NCI-H1436 (cell line): ENCODE measurements at regions not wholly inside any gene's neighbourhood (a gene's known extent, or its start where the extent isn't known, plus 50 kb on each side); places are given as distances from the start of the nearest gene placed in this dataset.

Experiments
- DNase-seq: peaks from one replicate; lab custom pipeline; 2025; lab: John Stamatoyannopoulos, UW

DNA sequence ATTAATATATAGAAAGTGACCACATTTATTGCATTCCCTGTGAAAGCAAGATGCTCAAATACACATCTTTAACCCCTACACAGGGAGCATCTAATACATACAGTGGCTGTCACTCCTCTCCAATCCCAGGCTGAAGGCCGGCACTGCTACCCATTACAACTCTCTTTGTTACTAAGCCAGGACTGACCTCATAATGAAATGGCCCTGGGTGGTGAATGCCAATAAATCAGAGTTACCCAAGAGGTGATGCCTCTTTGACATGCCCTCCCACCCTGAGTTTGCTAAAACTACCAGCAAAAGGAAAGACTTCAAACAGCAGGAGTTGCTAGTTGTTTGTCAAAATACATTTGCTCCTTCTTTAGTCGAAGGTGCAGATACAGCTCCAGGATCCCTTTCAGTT lies 214.2 kb downstream of the FOXA2 start:
- DNase-seq = no peak

DNA sequence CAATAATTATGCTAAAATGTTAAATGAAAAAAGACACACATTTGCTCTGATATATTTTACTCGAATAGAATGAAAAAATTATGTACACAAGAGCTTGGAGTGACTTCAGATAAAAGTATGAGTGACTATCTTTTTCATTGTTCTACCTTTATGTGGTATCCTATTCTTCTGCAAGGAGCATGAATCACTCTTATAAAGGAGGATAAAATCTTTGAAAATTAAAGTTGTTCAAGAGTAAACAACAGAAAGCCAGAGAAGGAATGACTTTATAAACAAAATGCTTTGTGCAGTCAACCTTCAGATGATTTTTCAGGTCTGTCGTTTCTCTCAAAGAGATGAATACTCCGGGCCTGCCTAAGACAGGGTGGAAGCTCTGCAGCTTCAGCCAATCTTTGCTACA lies 215.3 kb downstream of the FOXA2 start:
- DNase-seq = no peak

- DNase-seq = no peak
Measured at GRCh38 chr20:22368235-22368634, 216.1 kb downstream of the FOXA2 start.

DNA sequence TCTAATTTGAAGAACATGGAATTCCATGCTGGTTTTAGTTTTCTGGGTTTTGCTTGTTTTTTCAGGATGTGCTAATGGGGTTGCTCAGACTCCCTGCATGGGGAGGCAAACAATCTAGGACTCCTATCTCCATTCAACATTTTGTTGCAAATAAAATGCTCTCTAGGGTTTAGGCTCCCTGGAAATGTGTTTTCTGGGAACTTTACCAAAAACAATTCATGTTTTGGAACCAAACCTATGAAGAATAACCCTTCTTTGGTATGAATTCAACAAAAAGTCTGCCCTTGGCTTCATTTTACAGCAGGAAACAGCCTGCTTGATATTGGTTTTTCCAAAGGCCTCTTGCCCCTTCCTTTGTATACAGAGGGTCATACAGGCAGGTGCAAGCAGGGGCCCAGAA lies 217.7 kb downstream of the FOXA2 start:
- no peak for DNase-seq

DNA sequence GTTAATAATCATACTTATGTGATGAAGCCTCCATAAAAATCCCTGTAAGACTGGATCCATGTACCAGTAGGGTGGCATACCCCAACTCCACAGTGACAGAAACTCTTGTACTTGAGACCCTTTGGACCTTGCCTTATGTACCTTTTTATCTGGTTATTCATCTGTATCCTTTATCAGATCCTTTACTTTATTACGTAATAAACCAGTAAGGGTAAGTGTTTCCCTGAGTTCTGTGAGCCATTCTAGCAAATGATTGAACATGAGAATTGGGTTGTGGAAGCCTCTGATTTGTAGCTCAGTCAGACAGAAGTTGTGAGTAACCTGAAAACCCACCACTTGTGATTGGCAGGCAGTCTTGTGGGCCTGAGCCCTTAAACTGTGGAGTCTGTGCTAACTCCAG lies 229.7 kb downstream of the FOXA2 start:
- no peak for DNase-seq

GRCh38 chr20:22353586-22353985 lies 230.8 kb downstream of the FOXA2 start:
- no peak for DNase-seq

GRCh38 chr20:22352019-22352418 lies 232.4 kb downstream of the FOXA2 start:
- DNase-seq = no peak

GRCh38 chr20:22350624-22351023 lies 233.7 kb downstream of the FOXA2 start:
- DNase-seq = no peak

GRCh38 chr20:22348010-22348409 lies 236.4 kb downstream of the FOXA2 start:
- DNase-seq = no peak

- no peak for DNase-seq
Measured at GRCh38 chr20:22346716-22347115, 237.7 kb downstream of the FOXA2 start.

DNA sequence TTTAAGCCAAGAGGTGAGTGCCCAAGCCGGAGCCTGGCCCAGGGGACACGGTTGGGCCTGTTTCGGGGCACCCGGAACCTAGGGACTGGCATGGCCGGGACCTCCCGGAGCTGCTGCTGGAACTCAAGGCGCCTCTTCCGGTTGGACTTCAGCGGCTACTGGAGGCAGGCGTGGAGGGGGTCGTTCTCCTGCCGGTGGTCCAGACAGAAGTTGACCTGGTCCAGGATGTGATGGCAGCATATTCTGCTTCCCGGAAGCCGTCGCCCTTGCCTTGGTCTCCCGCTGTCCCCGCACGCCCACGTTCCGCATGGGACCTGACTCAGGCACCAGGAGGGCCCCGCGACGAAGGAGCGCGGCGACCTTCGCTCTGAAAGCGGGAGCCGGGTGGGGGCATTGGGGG lies 240.8 kb downstream of the FOXA2 start:
- DNase-seq = no peak

DNA sequence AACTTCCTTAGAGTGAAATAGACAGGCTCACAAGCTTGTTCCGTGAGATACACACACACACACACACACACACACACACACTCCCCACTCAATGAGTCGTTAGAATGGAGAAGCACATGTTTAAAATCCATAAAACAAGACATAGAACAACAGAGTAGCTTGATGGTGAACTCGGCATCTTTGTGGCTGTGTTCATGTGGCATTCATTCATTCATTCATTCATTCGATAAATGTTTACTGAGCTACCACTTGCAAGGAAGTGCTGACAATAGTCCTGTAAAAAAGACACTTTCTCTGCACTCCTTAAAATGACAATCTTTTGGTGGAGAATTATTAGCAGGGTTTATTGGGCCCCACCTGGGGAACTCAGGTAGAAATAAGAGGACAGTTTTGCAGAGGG lies 242.0 kb downstream of the FOXA2 start:
- no peak for DNase-seq

- DNase-seq = no peak
Measured at GRCh38 chr20:22341508-22341907, 242.9 kb downstream of the FOXA2 start.

- DNase-seq = no peak
Measured at GRCh38 chr20:22339946-22340345, 244.4 kb downstream of the FOXA2 start.

- peak; percentile 71 for DNase-seq
Measured at GRCh38 chr20:22339091-22339881, 245.1 kb downstream of the FOXA2 start.

GRCh38 chr20:22338140-22338708 lies 246.1 kb downstream of the FOXA2 start:
- no peak for DNase-seq

DNA sequence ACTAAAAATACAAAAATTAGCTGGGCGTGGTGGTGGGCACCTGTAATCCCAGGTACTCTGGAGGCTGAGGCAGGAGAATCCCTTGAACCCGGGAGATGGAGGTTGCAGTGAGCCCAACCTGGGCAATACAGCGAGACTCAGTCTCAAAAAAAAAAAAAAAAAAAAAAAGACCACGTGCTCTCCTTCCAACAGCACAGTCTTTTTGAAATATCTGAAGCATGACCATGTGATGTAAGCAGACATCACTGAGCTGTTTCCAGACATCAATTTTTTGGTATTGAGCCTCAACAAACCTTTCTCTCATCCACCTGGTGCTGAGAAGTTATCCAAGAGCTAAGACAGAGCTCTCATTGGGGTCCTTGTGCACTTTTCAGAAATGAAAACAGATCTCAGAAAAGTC lies 249.2 kb downstream of the FOXA2 start:
- DNase-seq = no peak

GRCh38 chr20:22333885-22334545 lies 250.4 kb downstream of the FOXA2 start:
- peak; percentile 70 for DNase-seq

DNA sequence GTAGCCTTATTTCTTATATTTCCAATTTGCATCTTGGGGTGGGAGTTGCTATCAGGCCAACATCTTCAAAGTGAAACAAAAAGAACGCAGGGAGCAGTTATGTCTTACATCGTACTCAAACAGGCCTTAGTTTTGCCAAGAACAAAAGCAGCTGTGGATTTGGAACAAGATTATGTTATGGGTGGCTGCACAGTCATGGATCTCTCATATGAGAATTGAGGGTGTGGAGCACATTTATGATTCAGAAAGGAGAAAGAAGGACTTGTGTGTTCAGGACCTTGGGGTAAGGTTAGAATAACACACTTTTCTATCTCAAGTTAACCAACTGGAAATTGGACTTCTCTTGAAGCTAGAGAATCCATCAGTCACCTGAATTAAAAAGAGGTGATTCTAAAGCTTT lies 259.9 kb downstream of the FOXA2 start:
- DNase-seq = no peak

DNA sequence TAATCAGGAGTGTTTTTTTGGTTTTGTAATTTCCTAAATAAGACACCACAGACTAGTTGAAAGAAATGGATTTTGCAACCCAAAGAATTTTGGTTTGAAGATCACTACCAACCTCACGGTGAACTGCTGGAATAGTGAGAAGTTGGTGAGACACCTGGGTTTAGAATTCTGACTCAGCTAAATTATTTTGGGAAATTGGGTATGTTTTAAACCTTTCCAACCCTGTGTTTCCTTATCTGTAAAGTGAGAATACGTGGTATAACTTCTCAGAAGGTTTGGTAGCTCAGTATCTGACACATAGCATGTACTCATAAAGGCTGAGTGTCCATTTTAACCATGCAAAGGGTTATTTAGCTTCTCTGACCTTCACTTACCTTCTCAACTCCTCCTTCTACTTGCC lies 261.9 kb downstream of the FOXA2 start:
- DNase-seq = no peak

- no peak for DNase-seq
Measured at GRCh38 chr20:22321191-22321590, 263.2 kb downstream of the FOXA2 start.

DNA sequence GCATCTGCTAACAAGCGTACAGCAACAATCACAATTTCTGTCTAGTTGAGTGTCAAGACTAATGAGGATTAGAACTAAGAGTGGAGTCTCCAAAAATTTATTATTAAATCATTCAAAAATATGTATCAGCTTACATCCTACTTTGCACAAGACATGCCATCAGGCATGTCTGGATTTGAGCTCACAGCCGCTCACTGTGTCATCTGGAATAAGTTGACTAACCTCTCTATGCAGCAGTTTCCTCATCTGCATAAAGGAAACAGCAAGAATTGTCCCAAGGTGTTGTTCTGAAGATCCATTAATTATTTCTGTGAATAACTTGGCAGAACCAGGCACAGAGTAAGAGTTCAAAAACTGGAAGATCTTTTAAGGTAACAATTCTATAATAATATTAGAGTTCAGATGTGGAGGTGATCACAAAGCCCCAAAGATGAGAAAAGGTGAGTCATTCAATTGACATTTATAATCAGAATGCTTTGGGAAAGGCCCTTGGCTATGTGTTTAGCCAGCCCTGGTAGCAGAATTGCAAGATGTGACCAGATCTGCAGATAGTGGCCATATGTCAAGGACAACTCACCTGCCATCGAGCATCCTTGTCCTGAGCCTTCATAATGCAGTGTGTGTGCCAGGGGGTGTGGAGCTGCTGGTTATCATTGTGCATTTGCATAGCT lies 264.0 kb downstream of the FOXA2 start:
- no peak for DNase-seq

DNA sequence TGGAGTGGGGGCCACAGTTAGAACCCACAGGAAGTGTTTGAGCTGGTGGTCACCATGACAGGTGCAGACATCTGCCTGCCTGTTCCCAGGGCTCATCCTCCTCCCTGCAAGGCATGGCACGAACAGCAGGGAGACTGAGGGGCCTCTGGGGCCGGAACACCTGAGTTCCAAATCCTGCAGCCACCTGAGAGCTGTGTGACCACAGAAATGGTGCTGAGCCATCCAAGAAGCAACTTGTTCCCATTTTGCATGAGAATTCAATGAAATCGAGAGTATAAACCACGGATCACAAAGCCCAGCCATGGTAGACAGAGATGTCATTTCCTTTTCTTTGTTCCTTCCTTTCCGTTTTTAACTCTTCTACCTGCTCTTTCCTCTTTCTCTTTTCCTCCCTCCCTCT lies 268.6 kb downstream of the FOXA2 start:
- no peak for DNase-seq
